Epithelial cell of prostate (primary cell): ENCODE measurements at regions not wholly inside any gene's neighbourhood (a gene's known extent, or its start where the extent isn't known, plus 50 kb on each side); places are given as distances from the start of the nearest gene placed in this dataset.

ENCODE experiments used
- DNase-seq: peaks from one replicate; pipeline ENCODE4 v3.0.0-alpha.2; 2011; ENCODE audit warnings: low read depth, low spot score
- H3K27ac ChIP-seq: fragments of 450-650 bp; 2 replicates; pipeline ENCODE4 v1.5.1; 2017; ENCODE audit warnings: mild to moderate bottlenecking

GRCh38 chr16:80489173-80489572 lies 51.6 kb upstream of the DYNLRB2 start:
- no peak for DNase-seq
- H3K27ac ChIP-seq, result no peak overlapping the region

DNA sequence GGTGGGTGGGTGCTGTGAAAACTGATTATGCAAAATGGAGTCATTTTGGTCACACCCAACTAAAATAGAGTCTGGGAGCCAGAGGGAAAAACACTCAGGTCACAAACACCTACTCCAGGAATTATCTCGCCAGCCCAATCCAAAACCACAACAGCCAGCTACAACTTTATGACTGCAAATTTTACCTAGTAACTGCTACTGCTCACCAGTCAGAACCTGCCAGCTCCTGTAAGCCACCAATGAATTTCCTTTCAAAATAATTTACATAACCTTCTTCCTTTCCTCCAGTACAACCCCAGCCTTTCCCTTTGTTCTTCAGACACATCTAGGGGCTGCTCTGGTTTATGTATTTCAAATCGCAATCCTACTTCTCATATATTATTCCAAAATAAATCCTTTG lies 52.6 kb upstream of the DYNLRB2 start:
- H3K27ac ChIP-seq, result no peak overlapping the region
- no peak for DNase-seq

- no peak overlapping the region for H3K27ac ChIP-seq
Observed at GRCh38 chr16:80480664-80481063, 60.1 kb upstream of the DYNLRB2 start.

GRCh38 chr16:80477838-80478237 lies 63.0 kb upstream of the DYNLRB2 start:
- H3K27ac ChIP-seq, result no peak overlapping the region
- no peak for DNase-seq

More at GRCh38 chr16:80480664-80481063, 60.1 kb upstream of the DYNLRB2 start:
- no peak for DNase-seq

DNA sequence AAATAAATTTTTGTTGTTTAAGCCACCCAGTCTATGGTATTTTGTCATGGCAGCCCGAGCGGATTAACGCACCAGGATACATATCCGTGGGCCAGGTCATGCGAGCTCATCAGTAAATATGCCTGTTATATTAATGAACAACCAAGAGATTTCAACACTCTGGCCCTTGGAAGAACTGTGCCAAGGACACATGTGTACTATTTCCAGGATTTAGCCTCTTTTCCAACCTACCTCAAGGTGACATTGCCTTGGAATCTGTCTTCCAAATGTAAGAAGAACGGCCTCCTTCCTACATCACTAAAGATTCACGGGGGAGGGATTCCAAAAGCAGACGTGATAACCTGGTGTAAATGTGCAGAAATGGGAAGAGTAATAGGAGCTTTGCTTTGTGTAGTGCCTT lies 72.8 kb upstream of the DYNLRB2 start:
- H3K27ac ChIP-seq, result no peak overlapping the region
- no peak for DNase-seq

DNA sequence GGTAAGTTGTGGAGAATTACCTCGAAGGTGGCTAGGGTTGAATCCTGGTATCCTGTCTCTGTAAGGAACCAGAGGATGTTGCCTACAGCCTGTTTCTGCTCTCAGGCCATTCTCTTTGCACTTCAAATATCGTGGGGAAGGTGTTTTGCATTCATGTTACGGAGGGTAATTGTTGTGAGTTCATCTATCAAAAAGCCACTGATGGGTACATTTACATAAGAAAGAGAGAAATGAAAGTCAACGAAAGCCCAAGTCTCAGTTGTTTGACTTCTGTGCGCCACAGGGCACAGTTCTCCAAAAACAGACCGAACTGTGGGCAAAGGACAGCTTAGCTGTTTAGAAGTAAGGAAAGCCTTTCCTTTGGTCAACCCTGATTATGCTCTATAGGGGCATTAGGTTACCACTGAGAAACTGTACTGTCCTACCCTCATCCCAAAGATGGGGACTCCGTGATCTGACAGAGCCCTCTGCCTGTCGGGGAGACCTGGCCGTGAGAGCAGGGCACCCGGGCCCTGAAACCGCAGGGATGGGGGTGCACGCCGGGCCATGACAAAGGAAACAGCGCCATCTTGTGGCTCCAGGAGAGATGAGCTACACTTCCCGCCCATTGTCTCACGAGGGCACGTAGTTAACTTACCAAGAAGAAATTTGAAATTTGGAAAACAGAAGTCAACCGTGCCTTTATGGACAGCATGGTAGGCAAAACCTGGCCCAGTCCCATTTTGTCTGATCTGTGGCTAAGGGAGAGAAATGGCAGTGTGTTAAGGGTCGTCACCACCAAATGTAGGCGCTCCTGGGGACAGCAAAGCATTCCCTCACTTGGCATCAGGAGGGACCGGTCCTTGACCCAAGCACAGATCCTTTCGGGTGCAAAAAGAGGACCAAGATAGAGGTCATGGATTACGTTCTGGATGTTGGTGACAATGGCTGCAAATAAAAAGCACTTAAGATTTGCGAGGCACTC lies 74.5 kb upstream of the DYNLRB2 start:
- DNase-seq, result no peak
- no peak overlapping the region for H3K27ac ChIP-seq

GRCh38 chr16:80463751-80464495 lies 76.9 kb upstream of the DYNLRB2 start:
- DNase-seq, result no peak
- H3K27ac ChIP-seq, result no peak overlapping the region

- H3K27ac ChIP-seq, result no peak overlapping the region
- DNase-seq, result no peak
Observed at GRCh38 chr16:80463326-80463725, 77.5 kb upstream of the DYNLRB2 start.

- no peak overlapping the region for H3K27ac ChIP-seq
- DNase-seq, result no peak
Observed at GRCh38 chr16:80462917-80463316, 77.9 kb upstream of the DYNLRB2 start.

- no peak overlapping the region for H3K27ac ChIP-seq
- DNase-seq, result no peak
Observed at GRCh38 chr16:80460988-80461387, 79.8 kb upstream of the DYNLRB2 start.

DNA sequence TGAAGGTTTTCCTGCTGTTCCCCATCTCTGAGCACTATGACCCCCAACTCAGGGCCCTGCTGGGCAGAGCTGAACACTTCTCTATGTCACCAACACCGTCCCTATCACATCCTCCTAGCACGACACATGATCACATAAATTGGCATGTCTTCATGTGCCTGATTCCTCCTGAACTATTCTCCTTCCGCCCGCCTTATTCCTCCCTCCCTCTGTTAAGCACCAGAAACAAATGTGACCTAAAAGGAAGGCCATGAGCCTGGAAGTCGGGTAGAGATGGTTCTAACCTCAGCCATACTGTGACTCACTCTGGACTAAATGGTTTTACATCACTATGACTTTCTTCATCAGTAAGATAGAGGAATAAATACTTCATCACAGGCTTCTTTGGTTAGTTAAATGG lies 80.8 kb upstream of the DYNLRB2 start:
- no peak for DNase-seq
- no peak overlapping the region for H3K27ac ChIP-seq

- no peak for DNase-seq
- no peak overlapping the region for H3K27ac ChIP-seq
Observed at GRCh38 chr16:80459331-80459777, 81.4 kb upstream of the DYNLRB2 start.

- H3K27ac ChIP-seq, result no peak overlapping the region
- DNase-seq, result no peak
Observed at GRCh38 chr16:80457871-80458270, 82.9 kb upstream of the DYNLRB2 start.

- no peak for DNase-seq
- no peak overlapping the region for H3K27ac ChIP-seq
Observed at GRCh38 chr16:80454802-80455201, 86.0 kb upstream of the DYNLRB2 start.

GRCh38 chr16:80449392-80449791 lies 91.4 kb upstream of the DYNLRB2 start:
- no peak for DNase-seq
- H3K27ac ChIP-seq, result no peak overlapping the region

DNA sequence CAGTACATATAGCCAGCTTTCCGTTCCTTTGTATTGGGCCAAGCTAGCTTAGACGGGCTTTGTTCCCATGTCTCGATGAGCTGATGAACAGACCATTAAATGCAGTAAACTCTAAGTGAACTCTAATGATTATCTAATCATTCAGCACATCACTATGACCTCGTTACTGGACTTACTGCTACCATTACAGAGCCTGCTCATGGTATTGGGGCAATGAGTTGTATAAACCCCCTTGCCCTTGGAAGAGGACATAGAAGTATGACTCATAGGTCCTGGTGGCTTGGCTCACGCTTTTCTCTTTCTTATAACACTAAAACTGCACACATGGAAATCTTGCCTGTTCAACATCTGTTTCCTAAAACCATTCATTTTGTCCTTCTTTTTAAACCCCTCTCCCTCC lies 93.6 kb upstream of the DYNLRB2 start:
- no peak for DNase-seq
- H3K27ac ChIP-seq, result no peak overlapping the region

DNA sequence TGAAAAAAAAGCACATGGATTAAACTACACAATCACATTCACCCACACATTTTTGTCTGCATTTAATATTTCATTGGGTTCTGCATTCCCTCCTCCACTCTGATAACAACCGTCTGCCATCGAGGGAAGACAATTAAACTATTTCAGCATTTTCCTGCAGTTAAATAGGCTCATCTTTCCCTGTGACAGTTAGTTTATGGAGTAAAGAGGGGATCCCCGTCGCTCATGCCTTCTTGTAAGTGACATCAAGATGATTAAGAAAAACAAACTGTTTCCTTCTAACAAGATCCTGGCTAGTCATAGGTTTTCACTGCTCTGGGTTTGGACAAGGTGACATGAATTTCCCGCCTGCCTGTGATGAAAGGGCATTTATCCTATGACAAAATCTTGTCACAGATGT lies 98.0 kb upstream of the DYNLRB2 start:
- no peak overlapping the region for H3K27ac ChIP-seq
- no peak for DNase-seq

GRCh38 chr16:80441935-80442334 lies 98.9 kb upstream of the DYNLRB2 start:
- H3K27ac ChIP-seq, result no peak overlapping the region
- DNase-seq, result no peak

DNA sequence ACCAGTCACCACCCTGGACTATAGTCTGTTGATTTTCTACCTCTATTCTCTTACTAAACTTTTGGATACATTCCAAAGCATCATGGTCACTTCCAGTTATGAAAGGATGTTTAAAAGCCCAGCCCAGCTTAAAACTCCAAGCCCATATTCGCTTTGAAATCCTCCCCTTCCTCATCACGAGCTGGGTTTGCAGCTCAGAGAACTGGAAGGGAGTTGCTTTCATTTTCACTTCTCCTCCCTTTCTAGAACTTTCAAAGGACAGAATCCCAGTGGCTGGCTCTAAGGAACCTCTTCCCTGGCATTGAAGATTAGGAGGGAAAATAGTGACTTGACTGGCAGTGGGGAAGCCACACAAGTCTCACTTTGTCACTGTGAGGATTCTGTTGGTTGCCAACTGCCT lies 100.1 kb upstream of the DYNLRB2 start:
- H3K27ac ChIP-seq, result no peak overlapping the region
- no peak for DNase-seq

DNA sequence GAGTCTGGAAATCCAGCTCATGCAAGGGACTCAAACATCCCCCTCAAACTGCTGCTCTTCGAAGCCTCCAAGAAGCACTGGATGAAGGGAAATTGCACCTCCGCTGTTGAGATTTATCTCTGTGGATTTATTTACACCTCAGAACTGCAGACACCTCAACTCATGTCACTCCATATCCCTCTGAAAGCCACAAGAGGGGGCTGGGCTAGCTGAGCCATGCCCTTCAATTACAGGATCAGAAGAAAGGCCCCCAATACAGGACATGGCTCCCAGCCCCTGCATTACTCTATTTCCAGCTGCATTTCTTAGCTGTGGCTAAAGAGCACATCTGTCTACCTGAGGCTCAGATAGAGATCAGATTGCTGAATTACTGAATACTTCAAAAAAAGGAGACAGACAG lies 103.1 kb upstream of the DYNLRB2 start:
- DNase-seq, result no peak
- H3K27ac ChIP-seq, result no peak overlapping the region

GRCh38 chr16:80436510-80436909 lies 104.3 kb upstream of the DYNLRB2 start:
- no peak overlapping the region for H3K27ac ChIP-seq
- no peak for DNase-seq
